GM12872 (cell line): ENCODE measurements at regions not wholly inside any gene's neighbourhood (a gene's known extent, or its start where the extent isn't known, plus 50 kb on each side); places are given as distances from the start of the nearest gene placed in this dataset.

Source experiments
- TF ChIP-seq, protein P1 (sequence below): IDR thresholded peaks from 3 replicates; pipeline ENCODE4 v1.5.1; 2011; ENCODE audit warnings: low read depth, mild to moderate bottlenecking, low read length, moderate library complexity; ENCODE audit not compliant: insufficient read depth

DNA sequence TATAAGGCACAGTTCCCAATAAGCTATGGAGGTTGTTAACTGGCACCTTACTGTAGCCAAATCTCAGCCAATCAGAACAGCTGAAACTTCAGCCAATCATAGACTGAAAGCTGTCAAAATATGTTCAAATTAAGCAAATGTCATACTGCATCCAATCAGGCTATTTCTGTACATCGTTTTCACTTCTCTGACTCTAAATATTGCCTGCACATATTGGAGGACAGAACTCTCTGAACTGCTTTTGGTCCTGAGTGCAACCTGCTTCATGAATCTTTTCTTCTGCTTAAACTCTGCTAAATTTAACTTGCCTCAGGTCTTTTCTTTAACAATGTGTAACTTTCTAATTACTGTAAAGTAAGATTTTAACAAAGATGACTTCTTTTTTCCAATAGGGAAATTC, 1198.9 kb upstream of the PCDH7 start:
- TF ChIP-seq, protein P1, sequence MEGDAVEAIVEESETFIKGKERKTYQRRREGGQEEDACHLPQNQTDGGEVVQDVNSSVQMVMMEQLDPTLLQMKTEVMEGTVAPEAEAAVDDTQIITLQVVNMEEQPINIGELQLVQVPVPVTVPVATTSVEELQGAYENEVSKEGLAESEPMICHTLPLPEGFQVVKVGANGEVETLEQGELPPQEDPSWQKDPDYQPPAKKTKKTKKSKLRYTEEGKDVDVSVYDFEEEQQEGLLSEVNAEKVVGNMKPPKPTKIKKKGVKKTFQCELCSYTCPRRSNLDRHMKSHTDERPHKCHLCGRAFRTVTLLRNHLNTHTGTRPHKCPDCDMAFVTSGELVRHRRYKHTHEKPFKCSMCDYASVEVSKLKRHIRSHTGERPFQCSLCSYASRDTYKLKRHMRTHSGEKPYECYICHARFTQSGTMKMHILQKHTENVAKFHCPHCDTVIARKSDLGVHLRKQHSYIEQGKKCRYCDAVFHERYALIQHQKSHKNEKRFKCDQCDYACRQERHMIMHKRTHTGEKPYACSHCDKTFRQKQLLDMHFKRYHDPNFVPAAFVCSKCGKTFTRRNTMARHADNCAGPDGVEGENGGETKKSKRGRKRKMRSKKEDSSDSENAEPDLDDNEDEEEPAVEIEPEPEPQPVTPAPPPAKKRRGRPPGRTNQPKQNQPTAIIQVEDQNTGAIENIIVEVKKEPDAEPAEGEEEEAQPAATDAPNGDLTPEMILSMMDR = no peak

DNA sequence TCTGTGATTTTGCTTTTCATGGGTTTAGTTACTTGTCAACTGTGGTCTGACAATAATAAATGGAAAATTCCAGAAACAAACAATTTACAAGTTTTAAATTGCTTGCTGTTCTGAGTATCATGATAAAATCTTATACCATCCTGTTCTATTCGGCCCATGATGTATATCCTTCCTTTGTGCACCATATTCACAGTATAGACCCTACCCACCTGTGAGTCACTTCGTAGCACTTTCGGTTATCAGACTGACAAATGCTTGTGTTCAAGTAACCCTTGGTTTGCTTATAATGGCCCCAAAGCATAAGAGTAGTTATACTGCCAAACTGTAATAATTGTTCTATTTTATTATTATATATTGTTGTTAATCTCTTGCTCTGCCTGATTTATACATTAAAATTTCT, 1183.4 kb upstream of the PCDH7 start:
- TF ChIP-seq, protein P1 = no peak

DNA sequence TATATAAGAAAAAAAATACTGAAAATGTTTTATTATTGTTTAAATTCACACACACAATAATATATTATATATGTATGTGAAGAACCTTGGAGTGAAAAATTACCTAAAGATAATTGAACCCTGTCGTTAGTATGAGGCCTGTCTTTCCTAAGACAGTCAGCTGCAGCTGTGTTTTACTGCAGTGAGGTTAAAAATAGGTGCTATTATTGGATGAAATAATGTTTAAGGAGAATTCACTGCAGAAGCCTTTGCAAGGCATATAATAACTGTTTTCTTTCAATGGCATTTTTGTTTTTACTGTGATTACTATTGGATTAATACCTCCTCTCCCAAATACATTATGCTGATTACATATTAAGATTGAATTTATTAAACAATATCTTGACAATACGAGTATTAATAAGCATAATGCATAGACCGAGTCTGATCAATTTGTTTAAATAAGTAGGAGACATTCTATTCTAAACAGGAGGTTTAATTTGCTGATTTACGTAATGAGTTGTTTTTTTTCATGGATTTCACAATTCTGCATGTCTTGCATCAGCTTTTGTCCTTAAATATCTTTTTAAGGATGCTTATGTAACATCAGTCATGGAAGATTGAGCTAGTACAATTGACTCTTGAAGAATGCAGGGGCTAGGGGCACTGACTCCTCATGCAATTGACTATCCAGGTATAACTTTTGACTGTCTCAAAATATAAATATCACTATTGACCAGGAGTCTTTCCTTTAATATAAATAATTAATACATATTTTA, 1181.1 kb upstream of the PCDH7 start:
- TF ChIP-seq, protein P1 = no peak

DNA sequence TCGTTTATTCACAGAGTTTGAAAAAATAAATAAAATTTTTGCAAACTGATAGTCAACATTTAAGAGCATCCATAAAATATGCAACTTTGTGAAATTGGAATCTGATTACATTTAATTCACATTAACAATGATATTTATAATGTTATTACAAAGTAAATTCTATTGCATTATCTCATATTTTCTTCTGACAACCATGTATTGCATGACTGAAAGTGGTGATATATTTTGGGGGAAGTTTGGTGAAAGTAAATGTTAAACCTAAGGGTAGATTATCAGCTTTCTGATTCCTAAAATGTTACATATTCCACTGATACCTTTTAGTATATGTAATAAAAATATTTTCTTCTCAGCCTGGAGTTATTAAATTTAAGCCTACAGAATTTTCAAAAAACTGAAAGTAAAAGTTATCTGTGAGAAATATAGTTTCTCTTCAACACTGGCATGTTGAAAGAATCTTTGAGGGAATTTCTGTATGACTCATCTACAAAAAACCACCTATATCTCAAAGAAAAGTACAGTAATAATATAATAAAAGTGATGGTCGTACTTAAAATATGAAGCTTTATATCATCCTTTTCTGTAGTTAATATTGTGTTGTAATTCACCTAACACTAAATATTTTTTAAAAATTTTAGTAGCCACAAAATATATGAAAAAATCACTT, 1179.6 kb upstream of the PCDH7 start:
- TF ChIP-seq, protein P1 = no peak

DNA sequence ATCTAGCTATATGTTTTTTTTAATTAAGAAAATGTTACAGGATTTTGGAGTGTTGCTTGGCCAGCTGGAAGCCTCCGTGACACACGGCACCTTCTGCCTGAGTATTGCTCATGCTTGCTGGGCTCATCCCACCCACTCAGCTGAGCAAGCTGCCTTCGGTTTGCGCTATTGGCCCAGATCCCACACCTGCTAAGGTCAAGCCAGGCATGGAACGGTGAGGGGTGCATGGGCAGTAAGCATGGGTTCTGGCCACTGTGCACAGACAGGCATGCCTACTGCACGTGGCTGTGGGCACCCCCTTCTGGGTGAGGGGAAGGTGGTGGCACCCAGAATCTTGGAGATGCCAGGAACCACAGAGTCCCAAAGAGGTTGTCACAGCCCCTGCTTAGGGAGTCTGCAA, 1178.4 kb upstream of the PCDH7 start:
- TF ChIP-seq, protein P1 = no peak

DNA sequence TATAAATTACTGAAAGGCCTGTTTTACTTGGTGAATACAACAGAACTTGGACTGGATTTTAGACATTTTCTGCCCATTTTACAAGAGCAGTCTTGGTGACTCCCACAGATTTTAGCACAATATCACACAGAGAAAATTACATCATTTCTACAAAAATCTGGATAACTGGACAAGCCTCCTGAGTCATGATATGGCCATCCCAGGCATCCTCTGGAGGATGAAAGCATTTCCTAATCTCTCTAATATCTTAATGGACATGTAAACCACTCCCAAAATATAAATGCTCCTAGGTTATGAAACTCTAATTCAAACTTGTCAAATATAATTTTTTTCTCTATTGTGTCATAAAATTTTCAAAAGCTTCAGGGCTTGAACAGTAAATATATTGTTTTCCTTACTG, 1170.8 kb upstream of the PCDH7 start:
- TF ChIP-seq, protein P1 = no peak

DNA sequence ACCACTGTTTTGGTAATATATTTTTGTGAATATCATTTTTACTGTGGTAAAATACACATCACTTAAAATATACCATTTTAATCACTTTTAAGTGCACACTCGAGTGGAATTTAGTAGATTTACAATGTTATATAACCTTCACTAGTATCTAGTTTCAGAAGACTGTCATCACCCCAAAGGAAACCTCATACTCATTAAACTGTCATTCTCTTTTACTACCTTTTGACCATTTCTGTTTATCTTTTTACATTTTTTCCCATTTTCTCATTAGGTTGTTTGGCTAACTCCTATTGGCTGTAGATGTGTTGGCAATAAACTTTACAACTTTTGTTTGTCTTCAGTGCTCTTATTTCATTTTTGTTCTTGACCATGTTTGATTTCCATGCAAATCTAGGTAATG, 1168.3 kb upstream of the PCDH7 start:
- TF ChIP-seq, protein P1 = no peak
